Endothelial cell (in vitro differentiated cells): ENCODE measurements at regions not wholly inside any gene's neighbourhood (a gene's known extent, or its start where the extent isn't known, plus 50 kb on each side); places are given as distances from the start of the nearest gene placed in this dataset.

ENCODE experiments used
- DNase-seq: peaks from one replicate; pipeline ENCODE4 v3.0.0; 2021; ENCODE audit warnings: low spot score
- H3K27ac Mint-ChIP-seq: one replicate; pipeline ENCODE4 v1.8.0; 2021; ENCODE audit warnings: mixed read lengths, inconsistent platforms; ENCODE audit not compliant: unreplicated experiment
- H3K27me3 Mint-ChIP-seq: one replicate; pipeline ENCODE4 v1.8.0; 2021; ENCODE audit warnings: mild to moderate bottlenecking, moderate library complexity, mixed read lengths, inconsistent platforms; ENCODE audit not compliant: unreplicated experiment
- H3K36me3 Mint-ChIP-seq: one replicate; pipeline ENCODE4 v1.8.0; 2021; ENCODE audit warnings: mild to moderate bottlenecking, low read depth, mixed read lengths, inconsistent platforms; ENCODE audit not compliant: unreplicated experiment
- H3K4me1 Mint-ChIP-seq: one replicate; pipeline ENCODE4 v1.8.0; 2021; ENCODE audit warnings: mild to moderate bottlenecking, mixed read lengths, inconsistent platforms; ENCODE audit not compliant: unreplicated experiment
- H3K4me3 Mint-ChIP-seq: one replicate; pipeline ENCODE4 v1.8.0; 2021; ENCODE audit warnings: mild to moderate bottlenecking, mixed read lengths, inconsistent platforms; ENCODE audit not compliant: unreplicated experiment
- H3K9me3 Mint-ChIP-seq: one replicate; pipeline ENCODE4 v1.8.0; 2021; ENCODE audit warnings: mixed read lengths, inconsistent platforms; ENCODE audit not compliant: unreplicated experiment
- CTCF ChIP-seq: fragments of 200-600 bp; sonication (generic); IDR thresholded peaks from one replicate; pipeline ENCODE4 v1.5.0; 2021; ENCODE audit warnings: antibody characterized with exemption; ENCODE audit not compliant: unreplicated experiment

GRCh38 chr10:128360783-128361182 is 234.6 kb upstream of the MKI67 start:
- DNase-seq = no peak
- no peak for TF ChIP-seq CTCF
- Mint-ChIP-seq H3K27me3 (peaks cover 7% of the 10 kb centered on the region), H3K4me1 (no peaks in the 10 kb centered on the region), H3K9me3 (peaks cover 5% of the 10 kb centered on the region), H3K4me3 (no peak overlapping the region), H3K27ac (no peak overlapping the region), H3K36me3 (peaks cover 2% of the 10 kb centered on the region)

GRCh38 chr10:128361487-128361886 is 235.3 kb upstream of the MKI67 start:
- no peak overlapping the region for H3K27ac Mint-ChIP-seq
- no peak for TF ChIP-seq CTCF

GRCh38 chr10:128362514-128362913 is 236.3 kb upstream of the MKI67 start:
- Mint-ChIP-seq H3K9me3 (peaks cover 5% of the 10 kb centered on the region), H3K27ac (no peak overlapping the region), H3K27me3 (peaks cover 7% of the 10 kb centered on the region), H3K4me3 (no peak overlapping the region), H3K36me3 (peaks cover 2% of the 10 kb centered on the region), H3K4me1 (no peaks in the 10 kb centered on the region)
- DNase-seq = no peak
- TF ChIP-seq CTCF = no peak

More at GRCh38 chr10:128361487-128361886, 235.3 kb upstream of the MKI67 start:
- Mint-ChIP-seq H3K9me3 (peaks cover 5% of the 10 kb centered on the region), H3K36me3 (peaks cover 2% of the 10 kb centered on the region), H3K27me3 (peaks cover 7% of the 10 kb centered on the region), H3K4me3 (no peak overlapping the region), H3K4me1 (no peaks in the 10 kb centered on the region)
- DNase-seq = no peak

GRCh38 chr10:128364631-128365030 is 238.4 kb upstream of the MKI67 start:
- H3K9me3 Mint-ChIP-seq = peaks cover 5% of the 10 kb centered on the region
- no peak overlapping the region for H3K27ac Mint-ChIP-seq
- DNase-seq = no peak

More at GRCh38 chr10:128364631-128365030, 238.4 kb upstream of the MKI67 start:
- no peak for TF ChIP-seq CTCF
- no peaks in the 10 kb centered on the region for H3K36me3 Mint-ChIP-seq
- H3K27me3 Mint-ChIP-seq = peaks cover 7% of the 10 kb centered on the region
- H3K4me3 Mint-ChIP-seq = no peak overlapping the region
- H3K4me1 Mint-ChIP-seq = no peaks in the 10 kb centered on the region
